22Rv1 (cell line): ENCODE measurements at regions not wholly inside any gene's neighbourhood (a gene's known extent, or its start where the extent isn't known, plus 50 kb on each side); places are given as distances from the start of the nearest gene placed in this dataset.

ENCODE experiments used
- CTCF ChIP-seq: fragments of 450-650 bp; IDR thresholded peaks from 2 replicates; pipeline ENCODE4 v1.5.1; 2017; ENCODE audit warnings: mild to moderate bottlenecking
- ZFX ChIP-seq: fragments of 450-650 bp; IDR thresholded peaks from 2 replicates; pipeline ENCODE4 v1.6.1; 2017; ENCODE audit warnings: antibody characterized with exemption, borderline replicate concordance

- TF ChIP-seq CTCF (no peak), ZFX (no peak)
These were observed 162.9 kb upstream of the TLE3 start for GRCh38 chr15:70260580-70260979.
